Eye (tissue), 1 donor: ENCODE measurements at regions not wholly inside any gene's neighbourhood (a gene's known extent, or its start where the extent isn't known, plus 50 kb on each side); places are given as distances from the start of the nearest gene placed in this dataset.
"Not testable (repeated sequence)": the region's sequence is repeated elsewhere in the genome, so short reads cannot be mapped to it uniquely, and the experiment has no call there.

Experiments
- DNase-seq: peaks from one replicate; pipeline ENCODE4 v3.0.0-alpha.2; 2015

DNA sequence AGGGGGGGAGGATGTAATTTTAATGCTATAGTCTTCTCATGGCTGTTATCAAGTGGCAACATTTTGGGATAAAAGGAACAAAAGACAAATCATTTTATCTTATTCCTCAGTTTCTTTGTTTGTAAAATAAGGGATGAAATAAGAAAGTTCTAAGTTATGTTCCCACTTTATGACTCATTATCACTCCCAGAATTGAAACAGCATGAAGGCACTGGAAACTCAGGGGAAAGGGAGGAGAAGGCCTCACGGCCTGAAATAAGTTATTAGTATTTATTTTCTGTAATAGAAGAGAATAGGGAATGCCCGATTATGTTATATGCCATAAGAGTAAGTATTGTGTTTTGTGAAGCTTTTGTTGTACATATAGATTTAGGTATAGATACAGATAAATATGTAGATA lies 85.0 kb upstream of the NAMPT start:
- DNase-seq, result no peak

- no peak for DNase-seq
Measured at GRCh38 chr7:106369352-106369751, 84.6 kb upstream of the NAMPT start.

- no peak for DNase-seq
Measured at GRCh38 chr7:106367664-106368063, 82.9 kb upstream of the NAMPT start.

GRCh38 chr7:106367018-106367420 lies 82.2 kb upstream of the NAMPT start:
- DNase-seq, result no peak

- DNase-seq, result no peak
Measured at GRCh38 chr7:106365252-106366005, 80.6 kb upstream of the NAMPT start.

GRCh38 chr7:106362507-106362906 lies 77.7 kb upstream of the NAMPT start:
- DNase-seq, result not testable (repeated sequence)

- DNase-seq, result no peak
Measured at GRCh38 chr7:106358103-106358663, 73.4 kb upstream of the NAMPT start.

DNA sequence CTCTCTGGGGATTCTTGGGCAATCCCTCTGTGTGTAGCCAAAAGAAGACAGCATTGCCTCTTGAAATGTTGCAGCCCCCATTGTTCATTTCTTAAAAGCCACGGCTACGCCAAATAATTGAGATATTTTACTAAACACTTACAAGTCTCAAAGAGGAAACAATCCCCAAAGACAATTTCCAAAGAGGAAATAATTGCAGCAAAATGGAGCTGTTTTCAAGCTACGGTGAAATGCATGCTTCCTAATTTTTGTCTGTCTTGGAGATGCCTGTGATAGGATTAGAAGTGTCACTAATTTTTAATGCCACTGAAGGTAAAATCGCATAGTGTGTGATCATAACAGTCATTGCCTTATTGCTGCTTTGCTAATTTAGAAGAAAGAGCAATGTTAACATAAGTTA lies 72.9 kb upstream of the NAMPT start:
- DNase-seq, result no peak

GRCh38 chr7:106354822-106355221 lies 70.0 kb upstream of the NAMPT start:
- no peak for DNase-seq

GRCh38 chr7:106353944-106354343 lies 69.2 kb upstream of the NAMPT start:
- no peak for DNase-seq

- DNase-seq, result no peak
Measured at GRCh38 chr7:106348231-106348630, 63.4 kb upstream of the NAMPT start.

- no peak for DNase-seq
Measured at GRCh38 chr7:106347229-106347833, 62.5 kb upstream of the NAMPT start.

DNA sequence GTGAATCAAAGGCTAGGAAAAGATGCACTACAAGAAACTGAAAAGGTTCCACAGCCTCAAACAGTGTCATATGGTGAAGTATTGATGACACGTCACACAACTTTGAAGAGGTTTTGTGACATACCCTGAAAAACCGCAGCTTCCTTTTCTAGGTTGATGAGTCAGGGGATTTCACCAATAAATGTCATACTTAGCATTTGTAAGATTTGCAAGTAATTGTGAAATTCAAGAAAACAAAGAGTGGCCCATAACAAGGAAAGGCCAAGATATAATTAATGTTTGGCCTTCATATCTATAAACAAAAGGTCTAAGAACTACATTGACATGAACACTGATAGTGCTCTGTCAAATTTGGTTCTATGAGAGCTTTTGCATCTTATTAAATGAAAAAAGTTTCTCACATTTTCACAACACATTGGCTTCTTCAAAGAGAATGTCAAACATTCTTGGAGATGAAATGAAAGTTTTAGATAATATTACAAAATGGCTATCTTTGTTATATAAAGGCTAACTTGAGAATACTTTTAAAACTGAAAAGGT lies 62.0 kb upstream of the NAMPT start:
- DNase-seq, result no peak

- DNase-seq, result no peak
Measured at GRCh38 chr7:106346167-106346677, 61.4 kb upstream of the NAMPT start.

GRCh38 chr7:106345421-106346166 lies 60.8 kb upstream of the NAMPT start:
- DNase-seq, result no peak

DNA sequence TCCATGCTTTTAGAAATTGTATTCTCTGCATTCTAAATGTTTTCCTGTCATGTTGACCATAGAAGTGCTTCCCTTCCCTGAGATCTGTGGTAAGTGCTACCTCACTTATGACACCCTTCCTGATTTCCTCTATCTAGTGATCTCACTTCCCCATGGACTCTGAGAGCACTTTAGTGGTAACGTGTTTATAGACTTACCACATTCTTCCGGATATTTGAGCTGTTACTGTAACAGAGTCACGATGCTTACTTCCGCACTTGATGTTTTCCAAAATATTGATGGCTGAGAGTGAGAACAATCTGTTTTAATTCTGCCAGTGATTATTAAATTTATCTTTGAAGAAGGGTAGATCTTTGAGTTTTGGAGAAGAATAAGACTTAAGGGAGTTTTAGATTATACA lies 60.1 kb upstream of the NAMPT start:
- DNase-seq, result no peak

DNA sequence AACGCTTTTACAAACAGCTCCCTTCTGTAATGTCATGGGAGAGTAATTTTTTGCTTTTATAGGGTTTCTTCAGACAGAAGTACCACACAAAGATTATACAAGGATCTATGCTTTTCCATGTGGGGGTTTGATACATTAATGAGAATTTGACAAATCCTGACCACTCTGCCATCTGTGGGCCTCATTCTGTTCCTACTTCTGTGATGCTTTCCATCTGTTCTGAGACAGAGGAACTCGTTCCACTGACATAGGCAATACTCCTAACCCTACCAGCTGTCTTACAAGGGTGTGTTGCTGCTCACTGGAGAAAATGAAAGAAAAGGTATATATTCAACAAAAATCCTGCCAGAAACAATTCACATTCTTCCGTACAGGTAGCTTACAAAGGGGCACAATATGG lies 59.4 kb upstream of the NAMPT start:
- DNase-seq, result no peak

DNA sequence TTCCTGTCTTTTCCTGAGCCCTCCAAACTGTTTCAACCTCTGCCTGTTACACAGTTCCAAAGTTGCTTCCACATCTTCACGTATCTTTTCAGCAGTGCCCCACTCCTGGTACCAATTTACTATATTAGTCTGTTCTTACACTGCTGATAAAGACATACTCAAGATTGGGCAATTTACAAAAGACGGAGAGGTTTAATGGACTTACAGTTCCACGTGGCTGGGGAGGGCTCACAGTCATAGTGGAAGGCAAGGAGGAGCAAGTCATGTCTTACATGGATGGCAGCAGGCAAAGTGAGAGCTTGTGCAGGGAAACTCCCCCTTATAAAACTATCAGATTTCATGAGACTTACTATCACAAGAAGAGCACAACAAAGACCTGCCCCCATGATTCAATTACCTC lies 57.3 kb upstream of the NAMPT start:
- not testable (repeated sequence) for DNase-seq

- not testable (repeated sequence) for DNase-seq
Measured at GRCh38 chr7:106340247-106340596, 55.4 kb upstream of the NAMPT start.

DNA sequence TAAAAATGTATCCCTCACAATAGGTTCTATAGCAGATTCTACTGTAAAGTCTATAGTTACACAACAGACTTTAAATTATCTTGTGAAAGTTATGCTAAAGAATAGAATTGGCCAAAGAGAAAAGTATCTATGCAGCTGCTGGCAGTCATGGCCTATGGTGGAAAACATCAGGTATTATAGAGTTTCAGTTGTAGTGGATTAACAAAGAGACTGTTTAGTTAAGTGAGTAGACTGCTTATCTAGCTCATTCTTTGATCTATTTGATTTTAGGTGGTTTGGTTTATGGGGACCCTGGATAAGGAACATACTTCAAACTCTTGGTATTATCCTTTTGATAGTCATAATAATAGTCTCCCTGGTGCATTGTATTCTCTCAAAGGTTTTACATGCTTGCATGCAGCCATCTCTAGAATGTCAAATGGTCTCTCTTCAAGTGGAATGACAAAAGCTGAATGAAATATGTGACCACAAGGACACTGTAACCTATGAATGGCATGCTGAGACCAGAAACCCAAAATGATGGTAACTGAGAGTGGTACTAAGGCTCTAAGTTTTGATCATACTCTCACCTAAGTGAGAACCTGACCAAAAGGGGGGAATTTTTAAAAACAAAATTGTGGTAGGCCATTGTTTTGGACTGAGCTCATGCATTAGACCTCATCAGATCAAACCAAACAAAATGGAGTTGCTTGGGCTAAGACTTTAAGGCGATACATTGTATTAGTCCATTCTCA lies 54.9 kb upstream of the NAMPT start:
- no peak for DNase-seq

- no peak for DNase-seq
Measured at GRCh38 chr7:106337754-106338153, 53.0 kb upstream of the NAMPT start.

DNA sequence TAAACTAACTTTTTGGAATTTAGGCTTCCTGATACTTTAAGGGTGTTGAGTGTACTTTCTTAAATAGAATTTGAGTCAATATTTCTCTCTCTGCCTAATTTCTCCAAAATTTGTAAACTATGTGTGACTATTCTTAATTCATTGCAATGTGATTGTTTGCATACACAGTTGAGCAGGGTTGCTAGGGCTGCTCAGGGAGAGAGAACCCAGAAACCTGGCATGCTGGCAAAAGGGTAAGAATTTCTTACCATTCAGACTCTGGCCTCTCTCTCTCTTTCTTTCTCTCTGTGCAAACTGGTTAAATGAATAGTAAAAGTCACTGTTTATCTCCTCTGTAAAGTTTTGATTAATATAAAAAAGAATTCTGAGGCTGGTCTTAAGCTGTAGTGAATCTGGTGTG lies 51.0 kb upstream of the NAMPT start:
- DNase-seq, result no peak
